PC-3 (cell line): ENCODE measurements at regions not wholly inside any gene's neighbourhood (a gene's known extent, or its start where the extent isn't known, plus 50 kb on each side); places are given as distances from the start of the nearest gene placed in this dataset.
A peak's percentile ranks its signal among the peaks of the same experiment; 100 is the strongest.

Source experiments
- ATAC-seq: fragments of 200-7000 bp; cut with Tn5 transposase; 2 replicates; pipeline ENCODE4 v1.9.1; 2020; ENCODE audit warnings: mild to moderate bottlenecking, moderate library complexity
- BruUV-seq: library from RNA; stranded (reverse); fragments of 400-500 nt; replicated peaks from 2 replicates; lab custom pipeline; 2021; lab: Mats Ljungman, UMichigan
- CTCF ChIA-PET: fragments of 300-600 bp; sonication (Branson Sonifier 250); formaldehyde crosslinking; loops from one replicate; lab custom pipeline; 2022; ENCODE audit warnings: antibody characterized with exemption; lab: Charles Lee
- POLR2A ChIA-PET: fragments of 300-600 bp; sonication (Branson Sonifier 250); formaldehyde crosslinking; loops from one replicate; lab custom pipeline; 2022; ENCODE audit warnings: antibody characterized with exemption; ENCODE audit not compliant: unreplicated experiment; lab: Charles Lee
- DNase-seq: peaks from one replicate; pipeline ENCODE4 v3.0.0-alpha.2; 2015
- H2AFZ ChIP-seq: fragments of 300-600 bp; sonication (generic); 2 replicates; pipeline ENCODE4 v1.6.0; 2016; ENCODE audit warnings: antibody characterized with exemption, low read length
- H3F3A ChIP-seq: fragments of 300-600 bp; sonication (generic); one replicate; pipeline ENCODE4 v1.6.0; 2017; ENCODE audit warnings: antibody characterized with exemption, low read length, control low read depth, mild to moderate bottlenecking; ENCODE audit not compliant: unreplicated experiment
- H3K27ac ChIP-seq: fragments of 300-600 bp; sonication (generic); 2 replicates; pipeline ENCODE4 v1.5.1; 2016; ENCODE audit warnings: mild to moderate bottlenecking, low read length
- H3K27me3 ChIP-seq: fragments of 300-600 bp; sonication (generic); 2 replicates; pipeline ENCODE4 v1.6.1; 2016; ENCODE audit warnings: low read length, mixed read lengths
- H3K36me3 ChIP-seq: fragments of 300-600 bp; sonication (generic); 2 replicates; pipeline ENCODE4 v1.6.1; 2016; ENCODE audit warnings: low read depth, mixed run types, low read length, mixed read lengths
- H3K4me1 ChIP-seq: fragments of 300-600 bp; sonication (generic); 2 replicates; pipeline ENCODE4 v1.5.1; 2016; ENCODE audit warnings: low read length; ENCODE audit not compliant: insufficient read depth
- H3K4me2 ChIP-seq: fragments of 300-600 bp; sonication (generic); 2 replicates; pipeline ENCODE4 v1.6.0; 2016; ENCODE audit warnings: low read length
- H3K4me3 ChIP-seq: fragments of 300-600 bp; sonication (generic); 2 replicates; pipeline ENCODE4 v1.5.1; 2016; ENCODE audit warnings: mild to moderate bottlenecking, low read length, mixed read lengths
- H3K79me2 ChIP-seq: fragments of 300-600 bp; sonication (generic); 2 replicates; pipeline ENCODE4 v1.6.1; 2017; ENCODE audit warnings: low read length, mixed read lengths
- H3K9ac ChIP-seq: fragments of 300-600 bp; sonication (generic); 2 replicates; pipeline ENCODE4 v1.6.0; 2016; ENCODE audit warnings: mild to moderate bottlenecking, low read length
- H3K9me2 ChIP-seq: fragments of 300-600 bp; sonication (generic); replicated peaks from 2 replicates; pipeline ENCODE4 v1.6.1; 2016; ENCODE audit warnings: mixed run types, low read length, mixed read lengths
- H3K9me3 ChIP-seq: fragments of 300-600 bp; sonication (generic); 2 replicates; pipeline ENCODE4 v1.6.1; 2016; ENCODE audit warnings: low read length, mixed read lengths
- H4K20me1 ChIP-seq: fragments of 300-600 bp; sonication (generic); 2 replicates; pipeline ENCODE4 v1.6.1; 2016; ENCODE audit warnings: low read length, mixed read lengths
- EZH2 ChIP-seq: fragments of 300-600 bp; sonication (generic); IDR thresholded peaks from one replicate; pipeline ENCODE4 v1.6.1; 2017; ENCODE audit warnings: antibody characterized with exemption, mild to moderate bottlenecking, low read length; ENCODE audit not compliant: unreplicated experiment
- EZH2phosphoT487 ChIP-seq: fragments of 300-600 bp; sonication (generic); IDR thresholded peaks from 2 replicates; pipeline ENCODE4 v1.6.1; 2018; ENCODE audit warnings: mild to moderate bottlenecking, antibody characterized with exemption, low read length, borderline replicate concordance
- intact Hi-C: fragments of 100-400 bp; cut with micrococcal nuclease; formaldehyde crosslinking; loops from 2 replicates; pipeline ENCODE4 v1.9.0; 2023
- TF ChIP-seq, protein P1 (sequence below): fragments of 300-600 bp; sonication (generic); conservative IDR thresholded peaks from 2 replicates; pipeline ENCODE4 v1.5.1; 2017; ENCODE audit warnings: antibody characterized with exemption, low read depth, mild to moderate bottlenecking, low read length

DNA sequence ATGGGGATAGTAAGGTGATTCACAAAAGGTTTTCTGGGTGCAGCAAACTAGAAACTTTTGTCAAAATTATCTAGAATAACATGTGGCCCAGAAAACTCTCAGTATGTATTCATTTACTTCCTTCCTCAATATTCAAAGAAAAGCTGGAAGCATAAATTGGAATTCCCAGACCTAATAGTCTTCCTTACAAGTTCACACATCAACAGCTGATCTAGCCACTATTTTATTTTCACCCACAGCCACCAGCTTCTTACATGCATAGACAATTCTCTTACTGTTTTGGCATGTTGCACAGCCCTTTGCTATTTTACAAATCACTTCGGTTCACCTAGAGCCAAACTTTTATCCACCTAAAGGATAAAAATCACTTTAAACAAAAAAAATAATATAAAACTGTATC, 647.8 kb upstream of the CCDC54 start:
- ChIA-PET CTCF (no interaction called here), POLR2A (no interaction called here)
- intact Hi-C loops: loop anchor here (5.0 to 10.0 kb wide), 2 partner anchors 95 to 862 kb away; partner anchors contain the start of gene CBLB

DNA sequence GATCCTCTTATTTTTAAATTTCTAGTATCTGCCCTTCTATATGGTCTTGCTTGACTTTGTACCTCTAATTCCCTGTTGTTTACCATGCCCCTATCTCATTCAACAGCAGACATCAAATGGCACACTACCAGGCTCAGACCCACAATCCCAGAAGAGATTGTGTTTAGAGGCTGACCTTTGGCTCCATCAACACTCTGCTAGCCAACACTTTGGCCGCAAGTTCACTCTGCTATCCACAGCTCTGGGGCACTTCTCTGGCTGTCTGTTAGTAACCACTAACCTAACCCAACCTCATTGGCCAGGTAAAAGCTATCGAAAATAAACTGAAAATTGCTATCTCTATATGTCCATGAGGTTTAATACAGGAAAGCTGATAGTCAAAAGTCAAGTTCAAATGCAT, 646.0 kb upstream of the CCDC54 start:
- no peaks in the 10 kb centered on the region for H3K9me2 ChIP-seq
- no peaks in the 10 kb centered on the region for H4K20me1 ChIP-seq
- no peak overlapping the region for H2AFZ ChIP-seq
- CTCF ChIA-PET: no interaction called here
- POLR2A ChIA-PET: no interaction called here
- intact Hi-C loops: no loop called here
- no peak for TF ChIP-seq EZH2phosphoT487
- TF ChIP-seq, protein P1, sequence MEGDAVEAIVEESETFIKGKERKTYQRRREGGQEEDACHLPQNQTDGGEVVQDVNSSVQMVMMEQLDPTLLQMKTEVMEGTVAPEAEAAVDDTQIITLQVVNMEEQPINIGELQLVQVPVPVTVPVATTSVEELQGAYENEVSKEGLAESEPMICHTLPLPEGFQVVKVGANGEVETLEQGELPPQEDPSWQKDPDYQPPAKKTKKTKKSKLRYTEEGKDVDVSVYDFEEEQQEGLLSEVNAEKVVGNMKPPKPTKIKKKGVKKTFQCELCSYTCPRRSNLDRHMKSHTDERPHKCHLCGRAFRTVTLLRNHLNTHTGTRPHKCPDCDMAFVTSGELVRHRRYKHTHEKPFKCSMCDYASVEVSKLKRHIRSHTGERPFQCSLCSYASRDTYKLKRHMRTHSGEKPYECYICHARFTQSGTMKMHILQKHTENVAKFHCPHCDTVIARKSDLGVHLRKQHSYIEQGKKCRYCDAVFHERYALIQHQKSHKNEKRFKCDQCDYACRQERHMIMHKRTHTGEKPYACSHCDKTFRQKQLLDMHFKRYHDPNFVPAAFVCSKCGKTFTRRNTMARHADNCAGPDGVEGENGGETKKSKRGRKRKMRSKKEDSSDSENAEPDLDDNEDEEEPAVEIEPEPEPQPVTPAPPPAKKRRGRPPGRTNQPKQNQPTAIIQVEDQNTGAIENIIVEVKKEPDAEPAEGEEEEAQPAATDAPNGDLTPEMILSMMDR: no peak
- no peak for TF ChIP-seq EZH2
- no peaks in the 10 kb centered on the region for H3K36me3 ChIP-seq
- peaks cover 27% of the 10 kb centered on the region for H3K4me1 ChIP-seq
- peaks cover 5% of the 10 kb centered on the region for H3F3A ChIP-seq
- no peak overlapping the region for H3K9ac ChIP-seq
- H3K79me2 ChIP-seq: no peaks in the 10 kb centered on the region
- no peak for DNase-seq
- ATAC-seq: no peak
- H3K27me3 ChIP-seq: no peaks in the 10 kb centered on the region
- no TSS peak for BruUV-seq
- H3K4me3 ChIP-seq: no peak overlapping the region
- H3K27ac ChIP-seq: no peak overlapping the region
- no peaks in the 10 kb centered on the region for H3K9me3 ChIP-seq
- H3K4me2 ChIP-seq: no peak overlapping the region

More for the DNA sequence above, 647.8 kb upstream of the CCDC54 start:
- Histone ChIP-seq H4K20me1 (no peaks in the 10 kb centered on the region), H3K27me3 (no peaks in the 10 kb centered on the region), H3K79me2 (no peaks in the 10 kb centered on the region), H3K36me3 (no peaks in the 10 kb centered on the region), H3K4me2 (peak overlapping the region; percentile 78), H3K4me3 (no peak overlapping the region), H3K9ac (no peak overlapping the region), H3K4me1 (peaks cover 27% of the 10 kb centered on the region), H3K9me2 (no peaks in the 10 kb centered on the region), H2AFZ (peak overlapping the region; percentile 68; the same call in 1 of the 2 replicates), H3F3A (peaks cover 5% of the 10 kb centered on the region), H3K27ac (peak overlapping the region; percentile 75), H3K9me3 (no peaks in the 10 kb centered on the region)
- TF ChIP-seq EZH2phosphoT487 (no peak), EZH2 (no peak)
- TF ChIP-seq, protein P1: no peak
- no peak for ATAC-seq
- no peak for DNase-seq
- BruUV-seq: no TSS peak

DNA sequence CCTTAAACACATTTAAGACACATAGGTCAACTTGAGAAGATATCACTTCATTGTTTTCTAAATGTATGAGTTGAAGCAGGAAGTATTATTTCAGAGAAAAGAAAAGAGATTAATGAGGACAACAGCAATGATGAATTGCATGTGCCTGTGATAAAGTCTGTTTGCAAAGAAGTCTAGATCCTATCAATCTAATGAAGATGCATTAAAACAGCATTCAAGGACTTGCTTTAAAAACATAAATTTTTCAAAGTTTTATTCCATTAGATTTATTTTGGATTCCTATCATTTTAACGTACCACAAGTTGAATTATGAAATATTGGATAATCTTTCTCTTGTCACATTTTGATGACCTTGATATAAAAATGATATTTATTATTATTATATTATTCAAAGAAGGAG, 642.5 kb upstream of the CCDC54 start:
- DNase-seq (no peak), ATAC-seq (no peak)
- no peak overlapping the region for H3K9ac ChIP-seq
- no peaks in the 10 kb centered on the region for H3F3A ChIP-seq
- H3K79me2 ChIP-seq: no peaks in the 10 kb centered on the region
- H3K4me1 ChIP-seq: peaks cover 3% of the 10 kb centered on the region
- no peak overlapping the region for H3K4me3 ChIP-seq
- ChIA-PET POLR2A (no interaction called here), CTCF (no interaction called here)
- BruUV-seq: no TSS peak
- TF ChIP-seq EZH2phosphoT487 (no peak), EZH2 (no peak)
- TF ChIP-seq, protein P1: no peak
- H3K9me2 ChIP-seq: no peaks in the 10 kb centered on the region
- no peaks in the 10 kb centered on the region for H3K9me3 ChIP-seq
- no peak overlapping the region for H3K4me2 ChIP-seq
- intact Hi-C loops: no loop called here
- H3K27me3 ChIP-seq: no peaks in the 10 kb centered on the region
- H2AFZ ChIP-seq: no peak overlapping the region
- no peaks in the 10 kb centered on the region for H4K20me1 ChIP-seq
- no peak overlapping the region for H3K27ac ChIP-seq
- H3K36me3 ChIP-seq: no peaks in the 10 kb centered on the region
